Liver (tissue), 8 donors: ENCODE measurements at regions not wholly inside any gene's neighbourhood (a gene's known extent, or its start where the extent isn't known, plus 50 kb on each side); places are given as distances from the start of the nearest gene placed in this dataset.

Source experiments
- DNase-seq: peaks from one replicate; pipeline ENCODE4 v3.0.0-alpha.2; 2017; ENCODE audit warnings: low spot score
- H3K27ac ChIP-seq, 2 donors: one replicate each; pipeline ENCODE4 v1.7.0; 2013; ENCODE audit warnings: inconsistent platforms in 2 of 2, low read length in 2 of 2, control low read depth in 1 of 2, low read depth in 1 of 2, mild to moderate bottlenecking in 1 of 2
- H3K27me3 ChIP-seq, 4 donors: one replicate each; pipeline versions ENCODE4 v1.6.1 to v1.7.0; 2013; ENCODE audit warnings: low read length in 3 of 4, inconsistent platforms in 1 of 4, mild to moderate bottlenecking in 1 of 4, moderate library complexity in 1 of 4; ENCODE audit not compliant: control insufficient read depth in 4 of 4, insufficient read depth in 4 of 4
- H3K36me3 ChIP-seq, 4 donors: one replicate each; pipeline versions ENCODE4 v1.6.1 to v1.7.0; 2013; ENCODE audit warnings: low read length in 3 of 4, mild to moderate bottlenecking in 3 of 4, low read depth in 1 of 4, moderate library complexity in 1 of 4; ENCODE audit not compliant: control insufficient read depth in 4 of 4, insufficient read depth in 3 of 4
- H3K4me1 ChIP-seq, 4 donors: one replicate each; pipeline versions ENCODE4 v1.6.1 to v1.7.0; 2013; ENCODE audit warnings: low read length in 3 of 4, mild to moderate bottlenecking in 3 of 4, moderate library complexity in 1 of 4; ENCODE audit not compliant: control insufficient read depth in 4 of 4, insufficient read depth in 4 of 4
- H3K4me3 ChIP-seq, 3 donors: one replicate each; pipeline versions ENCODE4 v1.6.1 to v1.7.0; 2013; ENCODE audit warnings: low read length in 3 of 3, control low read depth in 1 of 3, low read depth in 1 of 3, mild to moderate bottlenecking in 1 of 3
- H3K9ac ChIP-seq, 2 donors: one replicate each; pipeline ENCODE4 v1.7.0; 2013; ENCODE audit warnings: low read length in 2 of 2, mild to moderate bottlenecking in 2 of 2, moderate library complexity in 2 of 2, control low read depth in 1 of 2, low read depth in 1 of 2
- H3K9me3 ChIP-seq, 4 donors: one replicate each; pipeline versions ENCODE4 v1.6.1 to v1.7.0; 2013; ENCODE audit warnings: low read length in 3 of 4; ENCODE audit not compliant: control insufficient read depth in 4 of 4
- ATF3 ChIP-seq: IDR thresholded peaks from 2 replicates; pipeline ENCODE4 v1.6.1; 2016; ENCODE audit warnings: antibody characterized with exemption
- CTCF ChIP-seq: fragments of 150-350 bp; IDR thresholded peaks from 2 replicates; pipeline ENCODE4 v1.5.1; 2017; ENCODE audit warnings: improper control_type of control experiment, low read depth, low read length; ENCODE audit not compliant: missing input control
- EGR1 ChIP-seq, 2 donors: IDR thresholded peaks; 2 replicates each; pipeline ENCODE4 v1.6.1; 2016 to 2018; ENCODE audit warnings: antibody characterized with exemption in 2 of 2, low read depth in 2 of 2
- FOXA1 ChIP-seq: IDR thresholded peaks from 2 replicates; pipeline ENCODE4 v1.6.1; 2016; ENCODE audit warnings: antibody characterized with exemption
- FOXA2 ChIP-seq: IDR thresholded peaks from 2 replicates; pipeline ENCODE4 v1.6.1; 2016; ENCODE audit warnings: antibody characterized with exemption
- HNF4A ChIP-seq, 2 donors: conservative IDR thresholded peaks; 2 replicates each; pipeline ENCODE4 v1.6.1; 2016; ENCODE audit warnings: antibody characterized with exemption in 2 of 2, mild to moderate bottlenecking in 2 of 2
- HNF4G ChIP-seq: IDR thresholded peaks from 2 replicates; pipeline ENCODE4 v1.6.1; 2016; ENCODE audit warnings: antibody characterized with exemption
- JUND ChIP-seq, 2 donors: IDR thresholded peaks; 2 replicates each; pipeline ENCODE4 v1.6.1; 2016; ENCODE audit warnings: antibody characterized with exemption in 2 of 2
- MAX ChIP-seq: IDR thresholded peaks from 2 replicates; pipeline ENCODE4 v1.6.1; 2016; ENCODE audit warnings: antibody characterized with exemption
- NR2F2 ChIP-seq: IDR thresholded peaks from 2 replicates; pipeline ENCODE4 v1.6.1; 2016; ENCODE audit warnings: antibody characterized with exemption
- RAD21 ChIP-seq, 2 donors: IDR thresholded peaks; 2 replicates each; pipeline ENCODE4 v1.6.1; 2016; ENCODE audit warnings: antibody characterized with exemption in 2 of 2, mild to moderate bottlenecking in 2 of 2
- REST ChIP-seq: IDR thresholded peaks from 2 replicates; pipeline ENCODE4 v1.6.1; 2016; ENCODE audit warnings: antibody characterized with exemption, mild to moderate bottlenecking
- RXRA ChIP-seq, 2 donors: IDR thresholded peaks; 2 replicates each; pipeline ENCODE4 v1.6.1; 2017 to 2018; ENCODE audit warnings: antibody characterized with exemption in 2 of 2, mild to moderate bottlenecking in 1 of 2
- SP1 ChIP-seq: IDR thresholded peaks from 2 replicates; pipeline ENCODE4 v1.6.1; 2018; ENCODE audit warnings: antibody characterized with exemption, mild to moderate bottlenecking
- TAF1 ChIP-seq: conservative IDR thresholded peaks from 2 replicates; pipeline ENCODE4 v1.6.1; 2016; ENCODE audit warnings: antibody characterized with exemption, mild to moderate bottlenecking
- YY1 ChIP-seq: IDR thresholded peaks from 2 replicates; pipeline ENCODE4 v1.6.1; 2016; ENCODE audit warnings: antibody characterized with exemption, mild to moderate bottlenecking
- ZBTB33 ChIP-seq: IDR thresholded peaks from 2 replicates; pipeline ENCODE4 v1.6.1; 2016; ENCODE audit warnings: antibody characterized with exemption
- WGBS: extraction: QIAGEN DNeasy Blood & Tissue Kit; methylation state at CpG from one replicate; pipeline ENCODE4 v1.1.7; 2013; 5-methylcytosine and 5-hydroxymethylcytosine counted together
- donor health status: healthy.
- donor health status: healthy.
- donor health status: healthy.
- donor health status: healthy.
- donor health status: healthy.

- Histone ChIP-seq H3K27ac (no peak overlapping the region), H3K4me1 (no peaks in the 10 kb centered on the region), H3K27me3 (no peaks in the 10 kb centered on the region), H3K9ac (no peak overlapping the region), H3K9me3 (no peaks in the 10 kb centered on the region), H3K36me3 (no peaks in the 10 kb centered on the region), H3K4me3 (no peak overlapping the region)
- TF ChIP-seq FOXA1, result no peak
- no peak for TF ChIP-seq ATF3
- TF ChIP-seq HNF4G, result no peak
- TF ChIP-seq RXRA (IDR thresholded peaks at IDR 0.05), result no peak
- no peak for TF ChIP-seq FOXA2
- TF ChIP-seq MAX, result no peak
- TF ChIP-seq EGR1 (IDR thresholded peaks at IDR 0.05; ENCODE audit: low read depth in 2 of 2), result no peak
- no peak for TF ChIP-seq TAF1
- TF ChIP-seq JUND (IDR thresholded peaks at IDR 0.05), result no peak
- no peak for TF ChIP-seq RAD21 (IDR thresholded peaks at IDR 0.05)
- no peak for TF ChIP-seq CTCF
- no peak for TF ChIP-seq YY1
- TF ChIP-seq NR2F2, result no peak
- TF ChIP-seq ZBTB33, result no peak
- TF ChIP-seq HNF4A (conservative IDR thresholded peaks at IDR 0.05), result no peak
- no peak for DNase-seq
- WGBS, result 68% methylated on average over 4 of the region's 4 CpGs
Measured at GRCh38 chr13:105929505-105929904, 606.0 kb downstream of the EFNB2 start.

GRCh38 chr13:105928901-105929300, 606.6 kb downstream of the EFNB2 start:
- Histone ChIP-seq H3K27ac (no peak overlapping the region), H3K9ac (no peak overlapping the region), H3K4me1 (no peaks in the 10 kb centered on the region), H3K36me3 (no peaks in the 10 kb centered on the region), H3K4me3 (no peak overlapping the region), H3K9me3 (no peaks in the 10 kb centered on the region), H3K27me3 (no peaks in the 10 kb centered on the region)
- DNase-seq, result no peak
- TF ChIP-seq SP1 (no peak), REST (no peak), FOXA1 (no peak), HNF4G (no peak), HNF4A (conservative IDR thresholded peaks at IDR 0.05) (no peak), RXRA (IDR thresholded peaks at IDR 0.05) (no peak), JUND (IDR thresholded peaks at IDR 0.05) (no peak), FOXA2 (no peak)
- 69% methylated on average over 4 of the region's 4 CpGs for WGBS
